ENCODE measurements at regions not wholly inside any gene's neighbourhood (a gene's known extent, or its start where the extent isn't known, plus 50 kb on each side); places are given as distances from the start of the nearest gene placed in this dataset.

GRCh38 chr1:214219902-214220301 lies 61.1 kb upstream of the SMYD2 start (continued):
- no peak for TF ChIP-seq PBX3 (IDR thresholded peaks at IDR 0.05)

- H3K4me2 ChIP-seq = no peak overlapping the region
- H2AFZ ChIP-seq (ENCODE audit: low read depth) = no peak overlapping the region
- H4K20me1 ChIP-seq (ENCODE audit: insufficient read depth) = no peaks in the 10 kb centered on the region
- H3K27me3 ChIP-seq (ENCODE audit: insufficient read depth) = peaks cover 14% of the 10 kb centered on the region; the same call in 1 of the 2 replicates
- ChIA-PET POLR2A (no interaction called here), CTCF (interaction anchor here (1.2 to 10.1 kb wide), 4 partner anchors 9 to 359 kb away, joined by 3 to 250 read pairs (median 8); no protein-coding TSS in a partner anchor)
- no peaks in the 10 kb centered on the region for H3K79me2 ChIP-seq (ENCODE audit: insufficient read depth)
- TF ChIP-seq NFIC (IDR thresholded peaks at IDR 0.05; ENCODE audit: borderline replicate concordance) (no peak), FOSL2 (IDR thresholded peaks at IDR 0.05; ENCODE audit: borderline replicate concordance, low read depth) (no peak), ZBTB33 (IDR thresholded peaks at IDR 0.05; ENCODE audit: borderline replicate concordance, low read depth) (no peak), TAF1 (IDR thresholded peaks at IDR 0.05; ENCODE audit: borderline replicate concordance, low read depth, low read length) (no peak), RCOR1 (IDR thresholded peaks at IDR 0.05; ENCODE audit: low read length) (no peak), MXI1 (IDR thresholded peaks at IDR 0.05; ENCODE audit: low read depth, low read length) (no peak), NRF1 (IDR thresholded peaks at IDR 0.05; ENCODE audit: low read depth, low read length) (no peak), IRF3 (IDR thresholded peaks at IDR 0.05; ENCODE audit: low read depth, low read length) (no peak)
- no peaks in the 10 kb centered on the region for H3K4me1 ChIP-seq (ENCODE audit: control insufficient read depth in 1 of 2, insufficient read depth in 2 of 2, low read depth in 1 of 2, low read length in 1 of 2)
- H3K9me2 ChIP-seq = no peaks in the 10 kb centered on the region
- H3K27ac ChIP-seq (ENCODE audit: low read depth in 2 of 2, low read length in 1 of 2) = no peak overlapping the region
- no peak for DNase-seq
- H3K36me3 ChIP-seq (replicated peaks in 1 of 2; ENCODE audit: control insufficient read depth in 1 of 2, insufficient read depth in 2 of 2, low read length in 1 of 2) = no peaks in the 10 kb centered on the region
- H3F3A ChIP-seq (replicated peaks; ENCODE audit: insufficient read depth) = no peaks in the 10 kb centered on the region
- no peak overlapping the region for H3K4me3 ChIP-seq (ENCODE audit: low read depth in 2 of 2, low read length in 1 of 2)
- H3K9me3 ChIP-seq = no peaks in the 10 kb centered on the region
- 57% methylated on average over 5 of the region's 5 CpGs for WGBS (ENCODE audit: low lambda C conversion rate)
- H3K9ac ChIP-seq = no peak overlapping the region
Measured at GRCh38 chr1:214220891-214221290, 60.1 kb upstream of the SMYD2 start.

- Histone ChIP-seq H3K27me3 (ENCODE audit: insufficient read depth) (no peaks in the 10 kb centered on the region; the same call in 1 of the 2 replicates), H3K4me1 (ENCODE audit: control insufficient read depth in 1 of 2, insufficient read depth in 2 of 2, low read depth in 1 of 2, low read length in 1 of 2) (peaks cover 0 to 2% of the 10 kb centered on the region in 2 experiments; a peak in 1 of 4 replicates), H3K79me2 (ENCODE audit: insufficient read depth) (no peaks in the 10 kb centered on the region), H3K9ac (no peak overlapping the region), H3K4me3 (ENCODE audit: low read depth in 2 of 2, low read length in 1 of 2) (no peak overlapping the region), H2AFZ (ENCODE audit: low read depth) (no peak overlapping the region), H4K20me1 (ENCODE audit: insufficient read depth) (no peaks in the 10 kb centered on the region), H3K4me2 (no peak overlapping the region), H3F3A (replicated peaks; ENCODE audit: insufficient read depth) (no peaks in the 10 kb centered on the region), H3K9me3 (no peaks in the 10 kb centered on the region), H3K36me3 (replicated peaks in 1 of 2; ENCODE audit: control insufficient read depth in 1 of 2, insufficient read depth in 2 of 2, low read length in 1 of 2) (no peaks in the 10 kb centered on the region), H3K9me2 (no peaks in the 10 kb centered on the region), H3K27ac (ENCODE audit: low read depth in 2 of 2, low read length in 1 of 2) (no peak overlapping the region)
- ChIA-PET POLR2A (no interaction called here), CTCF (interaction anchor here (1.0 to 2.2 kb wide), 3 partner anchors 10 to 104 kb away, joined by 4 to 9 read pairs (median 4); no protein-coding TSS in a partner anchor)
- WGBS (ENCODE audit: low lambda C conversion rate) = 81% methylated on average over 24 of the region's 24 CpGs
- TF ChIP-seq RFX5 (IDR thresholded peaks at IDR 0.05; ENCODE audit: low read length) (no peak), POLR2AphosphoS5 (IDR thresholded peaks at IDR 0.05; ENCODE audit: low read depth, low read length) (no peak), RCOR1 (IDR thresholded peaks at IDR 0.05; ENCODE audit: low read length) (no peak), IRF3 (IDR thresholded peaks at IDR 0.05; ENCODE audit: low read depth, low read length) (no peak), PBX3 (IDR thresholded peaks at IDR 0.05) (no peak), CTCF (IDR thresholded peaks at IDR 0.05) (no peak), EZH2phosphoT487 (IDR thresholded peaks at IDR 0.05; ENCODE audit: borderline replicate concordance, low read depth) (no peak)
- DNase-seq = no peak
Measured at GRCh38 chr1:214224611-214225354, 56.2 kb upstream of the SMYD2 start.
